ENCODE measurements at regions not wholly inside any gene's neighbourhood (a gene's known extent, or its start where the extent isn't known, plus 50 kb on each side); places are given as distances from the start of the nearest gene placed in this dataset.
"Not testable (repeated sequence)": the region's sequence is repeated elsewhere in the genome, so short reads cannot be mapped to it uniquely, and the experiment has no call there.

GRCh38 chr15:84409357-84409756 is 173.8 kb downstream of the GOLGA6L4 start:
- H3K9ac ChIP-seq (ENCODE audit: low read depth in 1 of 2, low read length in 2 of 2); H3K9me3 ChIP-seq (ENCODE audit: control insufficient read depth in 2 of 2, low read length in 2 of 2); H3K27ac ChIP-seq (ENCODE audit: low read depth in 2 of 2, low read length in 2 of 2); H3K27me3 ChIP-seq (ENCODE audit: control insufficient read depth in 2 of 2, insufficient read depth in 2 of 2, low read length in 2 of 2); H3K36me3 ChIP-seq (ENCODE audit: control insufficient read depth in 2 of 2, insufficient read depth in 2 of 2, low read length in 2 of 2); H3K4me3 ChIP-seq (ENCODE audit: low read length in 2 of 2); H3K4me1 ChIP-seq (ENCODE audit: control insufficient read depth in 2 of 2, insufficient read depth in 2 of 2, low read length in 2 of 2): not testable (repeated sequence)

- not testable (repeated sequence) for H3K4me1 ChIP-seq (ENCODE audit: control insufficient read depth in 2 of 2, insufficient read depth in 2 of 2, low read length in 2 of 2); H3K27ac ChIP-seq (ENCODE audit: low read depth in 2 of 2, low read length in 2 of 2); H3K27me3 ChIP-seq (ENCODE audit: control insufficient read depth in 2 of 2, insufficient read depth in 2 of 2, low read length in 2 of 2); H3K4me3 ChIP-seq (ENCODE audit: low read length in 2 of 2); H3K9ac ChIP-seq (ENCODE audit: low read depth in 1 of 2, low read length in 2 of 2); H3K36me3 ChIP-seq (ENCODE audit: control insufficient read depth in 2 of 2, insufficient read depth in 2 of 2, low read length in 2 of 2); H3K9me3 ChIP-seq (ENCODE audit: control insufficient read depth in 2 of 2, low read length in 2 of 2)
Observed at GRCh38 chr15:84421513-84422181, 179.2 kb upstream of the ZSCAN2 start.

- not testable (repeated sequence) for H3K27me3 ChIP-seq (ENCODE audit: control insufficient read depth in 2 of 2, insufficient read depth in 2 of 2, low read length in 2 of 2); H3K9me3 ChIP-seq (ENCODE audit: control insufficient read depth in 2 of 2, low read length in 2 of 2); H3K4me3 ChIP-seq (ENCODE audit: low read length in 2 of 2); H3K4me1 ChIP-seq (ENCODE audit: control insufficient read depth in 2 of 2, insufficient read depth in 2 of 2, low read length in 2 of 2); H3K9ac ChIP-seq (ENCODE audit: low read depth in 1 of 2, low read length in 2 of 2); H3K27ac ChIP-seq (ENCODE audit: low read depth in 2 of 2, low read length in 2 of 2); H3K36me3 ChIP-seq (ENCODE audit: control insufficient read depth in 2 of 2, insufficient read depth in 2 of 2, low read length in 2 of 2)
Observed at GRCh38 chr15:84425327-84425726, 175.5 kb upstream of the ZSCAN2 start.

DNA sequence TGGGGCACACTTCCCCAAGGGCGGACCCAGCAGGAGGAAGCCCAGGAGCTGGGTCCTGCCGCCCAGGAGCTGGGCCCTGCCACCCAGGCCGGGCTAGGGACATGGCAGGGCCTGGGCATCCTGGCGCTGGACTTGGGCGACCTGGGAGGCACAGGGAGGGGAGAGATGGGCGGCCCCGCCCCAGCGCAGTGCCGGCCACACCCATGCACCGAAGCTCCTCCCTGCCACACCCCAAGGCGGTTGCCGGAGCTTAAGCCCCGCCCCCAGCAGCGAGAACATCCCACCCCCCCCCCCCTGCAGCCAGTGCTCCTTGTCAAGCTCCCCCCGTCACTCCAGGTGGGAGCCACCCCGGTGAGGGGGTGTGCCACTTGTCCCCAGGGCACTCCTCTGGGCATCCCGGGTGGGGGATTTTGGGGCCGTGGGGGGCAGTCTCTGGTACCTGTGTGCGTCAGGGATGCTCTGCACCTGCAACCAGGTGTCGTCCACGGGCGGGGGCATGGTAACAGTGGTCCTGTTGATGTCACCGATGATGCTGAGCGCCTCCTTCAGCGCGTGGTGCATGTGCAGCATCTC is 127.4 kb upstream of the ZSCAN2 start:
- H3K4me3 ChIP-seq (ENCODE audit: low read length in 2 of 2); H3K27ac ChIP-seq (ENCODE audit: low read depth in 2 of 2, low read length in 2 of 2); H3K36me3 ChIP-seq (ENCODE audit: control insufficient read depth in 2 of 2, insufficient read depth in 2 of 2, low read length in 2 of 2); H3K9ac ChIP-seq (ENCODE audit: low read depth in 1 of 2, low read length in 2 of 2); H3K9me3 ChIP-seq (ENCODE audit: control insufficient read depth in 2 of 2, low read length in 2 of 2); H3K4me1 ChIP-seq (ENCODE audit: control insufficient read depth in 2 of 2, insufficient read depth in 2 of 2, low read length in 2 of 2); H3K27me3 ChIP-seq (ENCODE audit: control insufficient read depth in 2 of 2, insufficient read depth in 2 of 2, low read length in 2 of 2): not testable (repeated sequence)

GRCh38 chr15:84476364-84477033 is 124.3 kb upstream of the ZSCAN2 start:
- H3K36me3 ChIP-seq (ENCODE audit: control insufficient read depth in 2 of 2, insufficient read depth in 2 of 2, low read length in 2 of 2); H3K4me1 ChIP-seq (ENCODE audit: control insufficient read depth in 2 of 2, insufficient read depth in 2 of 2, low read length in 2 of 2); H3K9ac ChIP-seq (ENCODE audit: low read depth in 1 of 2, low read length in 2 of 2); H3K4me3 ChIP-seq (ENCODE audit: low read length in 2 of 2); H3K27me3 ChIP-seq (ENCODE audit: control insufficient read depth in 2 of 2, insufficient read depth in 2 of 2, low read length in 2 of 2); H3K27ac ChIP-seq (ENCODE audit: low read depth in 2 of 2, low read length in 2 of 2); H3K9me3 ChIP-seq (ENCODE audit: control insufficient read depth in 2 of 2, low read length in 2 of 2): not testable (repeated sequence)

DNA sequence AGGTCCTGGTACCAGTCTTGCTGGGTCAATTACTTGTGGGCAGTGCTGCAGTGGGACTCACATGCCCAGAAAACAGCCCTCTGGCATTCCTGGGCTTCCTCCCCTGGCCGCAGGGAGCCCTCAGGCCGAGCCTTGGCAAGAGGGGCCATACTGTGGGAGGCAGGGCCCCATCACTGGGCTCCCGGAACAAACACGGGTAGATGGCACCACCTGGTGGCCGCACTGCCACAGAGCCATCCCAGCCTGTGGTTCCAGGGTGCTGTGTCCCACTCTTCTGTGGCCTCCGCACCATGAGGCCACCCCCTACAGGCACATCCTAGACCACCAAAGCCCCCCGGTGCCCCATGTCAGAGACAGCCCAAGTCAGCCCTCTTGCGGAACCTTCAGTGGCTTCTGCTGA is 123.3 kb upstream of the ZSCAN2 start:
- H3K9ac ChIP-seq (ENCODE audit: low read depth in 1 of 2, low read length in 2 of 2); H3K4me1 ChIP-seq (ENCODE audit: control insufficient read depth in 2 of 2, insufficient read depth in 2 of 2, low read length in 2 of 2); H3K27ac ChIP-seq (ENCODE audit: low read depth in 2 of 2, low read length in 2 of 2); H3K4me3 ChIP-seq (ENCODE audit: low read length in 2 of 2); H3K9me3 ChIP-seq (ENCODE audit: control insufficient read depth in 2 of 2, low read length in 2 of 2); H3K36me3 ChIP-seq (ENCODE audit: control insufficient read depth in 2 of 2, insufficient read depth in 2 of 2, low read length in 2 of 2); H3K27me3 ChIP-seq (ENCODE audit: control insufficient read depth in 2 of 2, insufficient read depth in 2 of 2, low read length in 2 of 2): not testable (repeated sequence)

GRCh38 chr15:84480174-84480681 is 120.6 kb upstream of the ZSCAN2 start:
- not testable (repeated sequence) for H3K4me3 ChIP-seq (ENCODE audit: low read length in 2 of 2); H3K27me3 ChIP-seq (ENCODE audit: control insufficient read depth in 2 of 2, insufficient read depth in 2 of 2, low read length in 2 of 2); H3K36me3 ChIP-seq (ENCODE audit: control insufficient read depth in 2 of 2, insufficient read depth in 2 of 2, low read length in 2 of 2); H3K9ac ChIP-seq (ENCODE audit: low read depth in 1 of 2, low read length in 2 of 2); H3K9me3 ChIP-seq (ENCODE audit: control insufficient read depth in 2 of 2, low read length in 2 of 2); H3K27ac ChIP-seq (ENCODE audit: low read depth in 2 of 2, low read length in 2 of 2); H3K4me1 ChIP-seq (ENCODE audit: control insufficient read depth in 2 of 2, insufficient read depth in 2 of 2, low read length in 2 of 2)

DNA sequence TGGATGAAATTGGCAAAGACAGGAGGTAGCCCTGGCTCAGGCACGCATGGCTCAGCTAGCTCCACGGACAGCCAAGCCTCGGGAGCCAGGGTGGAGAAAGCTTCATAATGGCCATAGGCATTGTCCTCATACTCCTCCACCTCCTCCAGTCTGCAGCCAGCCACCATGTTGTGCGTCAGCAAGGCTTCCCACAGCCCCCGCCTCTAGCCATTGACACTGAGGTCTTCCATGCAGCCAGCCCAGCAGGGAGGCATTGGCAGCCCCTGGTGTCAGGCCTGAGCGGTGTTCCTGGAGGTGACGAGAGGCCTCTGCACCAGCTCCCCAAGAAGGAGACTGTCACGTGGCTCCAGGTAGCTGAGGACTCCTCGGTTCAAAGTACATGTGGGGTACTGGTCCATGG is 117.0 kb upstream of the ZSCAN2 start:
- H3K9ac ChIP-seq (ENCODE audit: low read depth in 1 of 2, low read length in 2 of 2); H3K27me3 ChIP-seq (ENCODE audit: control insufficient read depth in 2 of 2, insufficient read depth in 2 of 2, low read length in 2 of 2); H3K4me3 ChIP-seq (ENCODE audit: low read length in 2 of 2); H3K36me3 ChIP-seq (ENCODE audit: control insufficient read depth in 2 of 2, insufficient read depth in 2 of 2, low read length in 2 of 2); H3K4me1 ChIP-seq (ENCODE audit: control insufficient read depth in 2 of 2, insufficient read depth in 2 of 2, low read length in 2 of 2); H3K27ac ChIP-seq (ENCODE audit: low read depth in 2 of 2, low read length in 2 of 2); H3K9me3 ChIP-seq (ENCODE audit: control insufficient read depth in 2 of 2, low read length in 2 of 2): not testable (repeated sequence)

DNA sequence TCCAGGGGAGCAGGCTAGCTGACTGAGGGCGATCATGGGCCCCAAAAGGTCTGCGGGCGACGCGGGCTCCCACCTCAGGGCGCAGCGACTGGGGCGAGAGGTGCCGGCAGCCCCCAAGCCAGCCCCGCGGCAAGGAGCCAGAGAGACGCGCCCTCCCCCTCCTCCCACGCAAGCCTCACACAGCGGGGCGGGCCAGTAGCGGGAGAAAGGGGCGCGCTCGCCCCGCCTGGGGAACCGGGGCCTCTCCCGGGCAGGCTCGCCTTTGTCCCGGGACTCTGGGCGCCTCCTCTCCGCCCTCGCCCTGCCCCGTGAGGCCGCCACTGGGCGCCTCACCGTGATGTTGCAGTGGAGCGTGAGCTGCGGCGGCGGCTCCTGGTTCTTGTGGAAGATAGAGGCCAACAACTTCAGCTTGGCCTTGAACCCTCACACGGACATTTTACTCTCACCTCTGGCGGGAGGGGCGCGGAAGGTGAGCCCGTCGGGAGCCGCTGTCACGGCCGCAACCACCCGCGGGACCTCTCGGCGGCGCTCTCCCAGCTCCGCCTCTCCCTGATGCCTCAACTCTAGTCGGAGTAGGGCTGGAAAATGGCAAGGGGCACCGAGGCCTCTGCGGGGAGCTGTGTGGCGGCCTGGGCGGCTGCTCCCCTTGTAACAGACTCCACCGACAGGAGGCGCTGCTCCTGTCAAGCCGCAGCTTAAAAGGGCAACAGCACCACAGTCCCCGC is 100.5 kb upstream of the ZSCAN2 start:
- H3K36me3 ChIP-seq (ENCODE audit: control insufficient read depth in 2 of 2, insufficient read depth in 2 of 2, low read length in 2 of 2); H3K9me3 ChIP-seq (ENCODE audit: control insufficient read depth in 2 of 2, low read length in 2 of 2); H3K27ac ChIP-seq (ENCODE audit: low read depth in 2 of 2, low read length in 2 of 2); H3K4me3 ChIP-seq (ENCODE audit: low read length in 2 of 2); H3K27me3 ChIP-seq (ENCODE audit: control insufficient read depth in 2 of 2, insufficient read depth in 2 of 2, low read length in 2 of 2); H3K4me1 ChIP-seq (ENCODE audit: control insufficient read depth in 2 of 2, insufficient read depth in 2 of 2, low read length in 2 of 2): not testable (repeated sequence)
- H3K9ac ChIP-seq (ENCODE audit: low read depth in 1 of 2, low read length in 2 of 2), result peak overlapping the region in 1 of 2 donors; percentile 43

DNA sequence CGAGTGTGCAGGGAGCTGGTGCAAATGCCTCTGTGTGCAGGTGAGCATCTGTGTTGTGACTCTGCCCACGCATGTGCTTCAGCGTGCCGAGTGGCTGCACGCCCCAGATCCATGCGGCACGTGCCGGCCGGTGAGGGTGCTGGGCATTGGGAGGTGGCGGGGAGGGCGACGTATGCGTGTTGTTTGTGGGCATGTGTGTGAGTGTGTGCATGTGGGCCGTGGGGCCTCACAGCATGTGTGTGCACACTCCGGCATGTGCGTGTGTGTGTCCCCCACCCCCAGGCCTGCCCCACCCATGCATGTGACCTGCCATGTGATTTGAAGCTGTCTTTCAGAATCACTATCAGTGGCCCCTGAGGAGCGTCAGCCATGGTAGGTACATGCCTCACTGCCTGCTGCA is 97.7 kb upstream of the ZSCAN2 start:
- H3K4me1 ChIP-seq (ENCODE audit: control insufficient read depth in 2 of 2, insufficient read depth in 2 of 2, low read length in 2 of 2); H3K4me3 ChIP-seq (ENCODE audit: low read length in 2 of 2); H3K9ac ChIP-seq (ENCODE audit: low read depth in 1 of 2, low read length in 2 of 2); H3K27me3 ChIP-seq (ENCODE audit: control insufficient read depth in 2 of 2, insufficient read depth in 2 of 2, low read length in 2 of 2); H3K36me3 ChIP-seq (ENCODE audit: control insufficient read depth in 2 of 2, insufficient read depth in 2 of 2, low read length in 2 of 2); H3K27ac ChIP-seq (ENCODE audit: low read depth in 2 of 2, low read length in 2 of 2); H3K9me3 ChIP-seq (ENCODE audit: control insufficient read depth in 2 of 2, low read length in 2 of 2): not testable (repeated sequence)
